ENCODE measurements at regions not wholly inside any gene's neighbourhood (a gene's known extent, or its start where the extent isn't known, plus 50 kb on each side); places are given as distances from the start of the nearest gene placed in this dataset.

- TF ChIP-seq CTCF (IDR thresholded peaks at IDR 0.05) (no peak), POLR2A (IDR thresholded peaks at IDR 0.05) (no peak)
Measured at GRCh38 chr16:86680162-86680561, 101.8 kb downstream of the FOXL1 start.
